Erythroblast (primary cell): ENCODE measurements at regions not wholly inside any gene's neighbourhood (a gene's known extent, or its start where the extent isn't known, plus 50 kb on each side); places are given as distances from the start of the nearest gene placed in this dataset.

Experiments used
- GATA1 ChIP-seq: IDR thresholded peaks from 2 replicates; pipeline ENCODE4 v1.6.1; 2011; ENCODE audit warnings: low read depth, mild to moderate bottlenecking, control low read depth, low read length, moderate library complexity
- POLR2A ChIP-seq: IDR thresholded peaks from 2 replicates; pipeline ENCODE4 v1.6.1; 2011; ENCODE audit warnings: mild to moderate bottlenecking, low read length

- TF ChIP-seq POLR2A (no peak), GATA1 (no peak)
Measured at GRCh38 chrY:15800021-15800420, 1275.7 kb downstream of the NLGN4Y start.
